ENCODE measurements at regions not wholly inside any gene's neighbourhood (a gene's known extent, or its start where the extent isn't known, plus 50 kb on each side); places are given as distances from the start of the nearest gene placed in this dataset.
A peak's percentile ranks its signal among the peaks of the same experiment; 100 is the strongest.

GRCh38 chr4:32909736-32910135, 2189.6 kb downstream of the PCDH7 start:
- peak; percentile 17 for TF ChIP-seq CTCF (IDR thresholded peaks at IDR 0.05)
- TF ChIP-seq ZFX (IDR thresholded peaks at IDR 0.05; ENCODE audit: borderline replicate concordance) = no peak

Data from 22Rv1 (cell line).